ENCODE measurements at regions not wholly inside any gene's neighbourhood (a gene's known extent, or its start where the extent isn't known, plus 50 kb on each side); places are given as distances from the start of the nearest gene placed in this dataset.

- no peak for DNase-seq
Observed at GRCh38 chr1:177848577-177848976, 121.3 kb downstream of the SEC16B start.

- no peak for DNase-seq
Observed at GRCh38 chr1:177847843-177848242, 122.0 kb downstream of the SEC16B start.

- no peak for DNase-seq
Observed at GRCh38 chr1:177838907-177839485, 130.9 kb downstream of the SEC16B start.

- DNase-seq: no peak
Observed at GRCh38 chr1:177833631-177834030, 136.2 kb downstream of the SEC16B start.

GRCh38 chr1:177830531-177831135, 139.2 kb downstream of the SEC16B start:
- DNase-seq: peak in 1 of 51 donors; percentile 12

- DNase-seq: no peak
Observed at GRCh38 chr1:177825276-177825901, 144.5 kb downstream of the SEC16B start.

GRCh38 chr1:177824508-177824982, 145.3 kb downstream of the SEC16B start:
- DNase-seq: peak in 2 of 51 donors; percentile 11 to 26

GRCh38 chr1:177820213-177820612, 149.6 kb downstream of the SEC16B start:
- DNase-seq: peak in 1 of 51 donors; percentile 25

GRCh38 chr1:177817937-177818875, 151.7 kb downstream of the SEC16B start:
- no peak for DNase-seq

- DNase-seq: no peak
Observed at GRCh38 chr1:177812650-177813049, 157.2 kb downstream of the SEC16B start.

- no peak for DNase-seq
Observed at GRCh38 chr1:177812144-177812543, 157.7 kb downstream of the SEC16B start.

GRCh38 chr1:177811429-177811828, 158.4 kb downstream of the SEC16B start:
- DNase-seq: no peak

- DNase-seq: peak in 1 of 51 donors; percentile 19
Observed at GRCh38 chr1:177809819-177810218, 160.0 kb downstream of the SEC16B start.

- DNase-seq: no peak
Observed at GRCh38 chr1:177802304-177802703, 167.6 kb downstream of the SEC16B start.

GRCh38 chr1:177801790-177802189, 168.1 kb downstream of the SEC16B start:
- no peak for DNase-seq

- no peak for DNase-seq
Observed at GRCh38 chr1:177800400-177801088, 169.3 kb downstream of the SEC16B start.

- no peak for DNase-seq
Observed at GRCh38 chr1:177799746-177800145, 170.1 kb downstream of the SEC16B start.

- no peak for DNase-seq
Observed at GRCh38 chr1:177798614-177799013, 171.2 kb downstream of the SEC16B start.

- DNase-seq: no peak
Observed at GRCh38 chr1:177796561-177796960, 173.3 kb downstream of the SEC16B start.

GRCh38 chr1:177794376-177794991, 175.4 kb downstream of the SEC16B start:
- DNase-seq: no peak

- no peak for DNase-seq
Observed at GRCh38 chr1:177793900-177794299, 176.0 kb downstream of the SEC16B start.
